PC-3 (cell line): ENCODE measurements at regions not wholly inside any gene's neighbourhood (a gene's known extent, or its start where the extent isn't known, plus 50 kb on each side); places are given as distances from the start of the nearest gene placed in this dataset.

ENCODE experiments used
- ATAC-seq: fragments of 200-7000 bp; cut with Tn5 transposase; 2 replicates; pipeline ENCODE4 v1.9.1; 2020; ENCODE audit warnings: mild to moderate bottlenecking, moderate library complexity
- BruUV-seq: library from RNA; stranded (reverse); fragments of 400-500 nt; replicated peaks from 2 replicates; lab custom pipeline; 2021; lab: Mats Ljungman, UMichigan
- CTCF ChIA-PET: fragments of 300-600 bp; sonication (Branson Sonifier 250); formaldehyde crosslinking; loops from one replicate; lab custom pipeline; 2022; ENCODE audit warnings: antibody characterized with exemption; lab: Charles Lee
- POLR2A ChIA-PET: fragments of 300-600 bp; sonication (Branson Sonifier 250); formaldehyde crosslinking; loops from one replicate; lab custom pipeline; 2022; ENCODE audit warnings: antibody characterized with exemption; ENCODE audit not compliant: unreplicated experiment; lab: Charles Lee
- DNase-seq: peaks from one replicate; pipeline ENCODE4 v3.0.0-alpha.2; 2015
- H2AFZ ChIP-seq: fragments of 300-600 bp; sonication (generic); 2 replicates; pipeline ENCODE4 v1.6.0; 2016; ENCODE audit warnings: antibody characterized with exemption, low read length
- H3F3A ChIP-seq: fragments of 300-600 bp; sonication (generic); one replicate; pipeline ENCODE4 v1.6.0; 2017; ENCODE audit warnings: antibody characterized with exemption, low read length, control low read depth, mild to moderate bottlenecking; ENCODE audit not compliant: unreplicated experiment
- H3K27ac ChIP-seq: fragments of 300-600 bp; sonication (generic); 2 replicates; pipeline ENCODE4 v1.5.1; 2016; ENCODE audit warnings: mild to moderate bottlenecking, low read length
- H3K27me3 ChIP-seq: fragments of 300-600 bp; sonication (generic); 2 replicates; pipeline ENCODE4 v1.6.1; 2016; ENCODE audit warnings: low read length, mixed read lengths
- H3K36me3 ChIP-seq: fragments of 300-600 bp; sonication (generic); 2 replicates; pipeline ENCODE4 v1.6.1; 2016; ENCODE audit warnings: low read depth, mixed run types, low read length, mixed read lengths
- H3K4me1 ChIP-seq: fragments of 300-600 bp; sonication (generic); 2 replicates; pipeline ENCODE4 v1.5.1; 2016; ENCODE audit warnings: low read length; ENCODE audit not compliant: insufficient read depth
- H3K4me2 ChIP-seq: fragments of 300-600 bp; sonication (generic); 2 replicates; pipeline ENCODE4 v1.6.0; 2016; ENCODE audit warnings: low read length
- H3K4me3 ChIP-seq: fragments of 300-600 bp; sonication (generic); 2 replicates; pipeline ENCODE4 v1.5.1; 2016; ENCODE audit warnings: mild to moderate bottlenecking, low read length, mixed read lengths
- H3K79me2 ChIP-seq: fragments of 300-600 bp; sonication (generic); 2 replicates; pipeline ENCODE4 v1.6.1; 2017; ENCODE audit warnings: low read length, mixed read lengths
- H3K9ac ChIP-seq: fragments of 300-600 bp; sonication (generic); 2 replicates; pipeline ENCODE4 v1.6.0; 2016; ENCODE audit warnings: mild to moderate bottlenecking, low read length
- H3K9me2 ChIP-seq: fragments of 300-600 bp; sonication (generic); replicated peaks from 2 replicates; pipeline ENCODE4 v1.6.1; 2016; ENCODE audit warnings: mixed run types, low read length, mixed read lengths
- H3K9me3 ChIP-seq: fragments of 300-600 bp; sonication (generic); 2 replicates; pipeline ENCODE4 v1.6.1; 2016; ENCODE audit warnings: low read length, mixed read lengths
- H4K20me1 ChIP-seq: fragments of 300-600 bp; sonication (generic); 2 replicates; pipeline ENCODE4 v1.6.1; 2016; ENCODE audit warnings: low read length, mixed read lengths
- CTCF ChIP-seq: fragments of 300-600 bp; sonication (generic); conservative IDR thresholded peaks from 2 replicates; pipeline ENCODE4 v1.5.1; 2017; ENCODE audit warnings: antibody characterized with exemption, low read depth, mild to moderate bottlenecking, low read length
- EZH2 ChIP-seq: fragments of 300-600 bp; sonication (generic); IDR thresholded peaks from one replicate; pipeline ENCODE4 v1.6.1; 2017; ENCODE audit warnings: antibody characterized with exemption, mild to moderate bottlenecking, low read length; ENCODE audit not compliant: unreplicated experiment
- EZH2phosphoT487 ChIP-seq: fragments of 300-600 bp; sonication (generic); IDR thresholded peaks from 2 replicates; pipeline ENCODE4 v1.6.1; 2018; ENCODE audit warnings: mild to moderate bottlenecking, antibody characterized with exemption, low read length, borderline replicate concordance
- intact Hi-C: fragments of 100-400 bp; cut with micrococcal nuclease; formaldehyde crosslinking; loops from 2 replicates; pipeline ENCODE4 v1.9.0; 2023

- DNase-seq (no peak), ATAC-seq (no peak)
- H4K20me1 ChIP-seq: no peaks in the 10 kb centered on the region
- H3K9me3 ChIP-seq: no peaks in the 10 kb centered on the region
- H3K27me3 ChIP-seq: no peaks in the 10 kb centered on the region
- POLR2A ChIA-PET: no interaction called here
- CTCF ChIA-PET: no interaction called here
- H3K36me3 ChIP-seq: no peaks in the 10 kb centered on the region
- no peak overlapping the region for H3K4me3 ChIP-seq
- H3F3A ChIP-seq: no peaks in the 10 kb centered on the region
- H3K27ac ChIP-seq: no peak overlapping the region
- H3K9ac ChIP-seq: no peak overlapping the region
- no TSS peak for BruUV-seq
- H3K9me2 ChIP-seq: no peaks in the 10 kb centered on the region
- intact Hi-C loops: no loop called here
- no peaks in the 10 kb centered on the region for H3K79me2 ChIP-seq
- H2AFZ ChIP-seq: no peak overlapping the region
- TF ChIP-seq CTCF (no peak), EZH2 (no peak), EZH2phosphoT487 (no peak)
- H3K4me1 ChIP-seq: no peaks in the 10 kb centered on the region
- H3K4me2 ChIP-seq: no peak overlapping the region
Observed at GRCh38 chr11:23405350-23405937, 545.2 kb upstream of the CCDC179 start.

- ChIA-PET CTCF (no interaction called here), POLR2A (no interaction called here)
- H3K36me3 ChIP-seq: no peaks in the 10 kb centered on the region
- H3K79me2 ChIP-seq: no peaks in the 10 kb centered on the region
- intact Hi-C loops: no loop called here
- H3K4me1 ChIP-seq: no peaks in the 10 kb centered on the region
- H3K9ac ChIP-seq: no peak overlapping the region
- no peak overlapping the region for H3K4me3 ChIP-seq
- TF ChIP-seq EZH2phosphoT487: no peak
- TF ChIP-seq EZH2: no peak
- no peak for TF ChIP-seq CTCF
- H4K20me1 ChIP-seq: no peaks in the 10 kb centered on the region
- no peak for DNase-seq
- no peaks in the 10 kb centered on the region for H3K9me2 ChIP-seq
- no peaks in the 10 kb centered on the region for H3K27me3 ChIP-seq
- BruUV-seq: no TSS peak
- no peak overlapping the region for H3K27ac ChIP-seq
- no peak for ATAC-seq
- H3K4me2 ChIP-seq: no peak overlapping the region
- H2AFZ ChIP-seq: no peak overlapping the region
- no peaks in the 10 kb centered on the region for H3K9me3 ChIP-seq
- H3F3A ChIP-seq: no peaks in the 10 kb centered on the region
Observed at GRCh38 chr11:23406131-23406819, 546.0 kb upstream of the CCDC179 start.

- Histone ChIP-seq H3K79me2 (no peaks in the 10 kb centered on the region), H3K9ac (no peak overlapping the region), H2AFZ (no peak overlapping the region), H3F3A (no peaks in the 10 kb centered on the region), H3K36me3 (no peaks in the 10 kb centered on the region), H3K27ac (no peak overlapping the region), H3K9me2 (no peaks in the 10 kb centered on the region), H3K4me2 (no peak overlapping the region), H3K4me3 (no peak overlapping the region), H3K4me1 (no peaks in the 10 kb centered on the region), H3K9me3 (no peaks in the 10 kb centered on the region), H4K20me1 (no peaks in the 10 kb centered on the region), H3K27me3 (no peaks in the 10 kb centered on the region)
- ATAC-seq (peak; percentile 72), DNase-seq (peak; percentile 30)
- BruUV-seq: no TSS peak
- CTCF ChIA-PET: no interaction called here
- TF ChIP-seq EZH2phosphoT487: no peak
- no peak for TF ChIP-seq EZH2
- no peak for TF ChIP-seq CTCF
- POLR2A ChIA-PET: no interaction called here
- intact Hi-C loops: no loop called here
Observed at GRCh38 chr11:23413057-23413456, 552.8 kb upstream of the CCDC179 start.
